ENCODE measurements at regions not wholly inside any gene's neighbourhood (a gene's known extent, or its start where the extent isn't known, plus 50 kb on each side); places are given as distances from the start of the nearest gene placed in this dataset.
"Not testable (repeated sequence)": the region's sequence is repeated elsewhere in the genome, so short reads cannot be mapped to it uniquely, and the experiment has no call there.

DNA sequence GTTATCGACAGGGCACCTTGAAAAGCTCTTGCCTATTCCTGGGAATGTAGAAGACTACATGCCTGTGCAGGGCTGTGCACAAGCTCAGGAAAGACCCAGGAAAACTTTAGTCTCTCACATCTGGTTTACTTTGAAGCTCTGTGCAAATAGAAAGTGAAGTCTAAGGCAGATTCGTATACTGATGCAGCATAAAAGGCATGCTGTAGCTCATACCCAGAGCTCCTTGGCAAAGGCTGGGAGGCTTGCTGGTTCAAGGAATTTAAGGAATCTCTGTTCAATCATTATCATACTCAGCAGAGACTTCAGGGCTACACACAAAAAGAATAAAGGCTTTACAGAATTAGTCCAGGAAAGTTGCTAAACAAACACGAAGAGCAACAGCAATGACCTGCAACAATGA lies 192.0 kb downstream of the OTUD1 start:
- H3K27me3 ChIP-seq = no peaks in the 10 kb centered on the region
- TF ChIP-seq, protein P1, sequence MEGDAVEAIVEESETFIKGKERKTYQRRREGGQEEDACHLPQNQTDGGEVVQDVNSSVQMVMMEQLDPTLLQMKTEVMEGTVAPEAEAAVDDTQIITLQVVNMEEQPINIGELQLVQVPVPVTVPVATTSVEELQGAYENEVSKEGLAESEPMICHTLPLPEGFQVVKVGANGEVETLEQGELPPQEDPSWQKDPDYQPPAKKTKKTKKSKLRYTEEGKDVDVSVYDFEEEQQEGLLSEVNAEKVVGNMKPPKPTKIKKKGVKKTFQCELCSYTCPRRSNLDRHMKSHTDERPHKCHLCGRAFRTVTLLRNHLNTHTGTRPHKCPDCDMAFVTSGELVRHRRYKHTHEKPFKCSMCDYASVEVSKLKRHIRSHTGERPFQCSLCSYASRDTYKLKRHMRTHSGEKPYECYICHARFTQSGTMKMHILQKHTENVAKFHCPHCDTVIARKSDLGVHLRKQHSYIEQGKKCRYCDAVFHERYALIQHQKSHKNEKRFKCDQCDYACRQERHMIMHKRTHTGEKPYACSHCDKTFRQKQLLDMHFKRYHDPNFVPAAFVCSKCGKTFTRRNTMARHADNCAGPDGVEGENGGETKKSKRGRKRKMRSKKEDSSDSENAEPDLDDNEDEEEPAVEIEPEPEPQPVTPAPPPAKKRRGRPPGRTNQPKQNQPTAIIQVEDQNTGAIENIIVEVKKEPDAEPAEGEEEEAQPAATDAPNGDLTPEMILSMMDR (IDR thresholded peaks at IDR 0.05) = no peak
- no peak for TF ChIP-seq POLR2A (IDR thresholded peaks at IDR 0.05)
- TF ChIP-seq EP300 (IDR thresholded peaks at IDR 0.05) = no peak
- no peaks in the 10 kb centered on the region for H3K36me3 ChIP-seq
- H3K9me3 ChIP-seq = peaks cover 0 to 14% (median 0%) of the 10 kb centered on the region in 4 donors
- WGBS, 2 donors = 47 to 49% methylated on average over 3 of the region's 3 CpGs
- no peaks in the 10 kb centered on the region for H3K4me1 ChIP-seq
- DNase-seq (ENCODE audit: low spot score in 2 of 2) = no peak
- no peak overlapping the region for H3K27ac ChIP-seq
- no peak overlapping the region for H3K4me3 ChIP-seq

DNA sequence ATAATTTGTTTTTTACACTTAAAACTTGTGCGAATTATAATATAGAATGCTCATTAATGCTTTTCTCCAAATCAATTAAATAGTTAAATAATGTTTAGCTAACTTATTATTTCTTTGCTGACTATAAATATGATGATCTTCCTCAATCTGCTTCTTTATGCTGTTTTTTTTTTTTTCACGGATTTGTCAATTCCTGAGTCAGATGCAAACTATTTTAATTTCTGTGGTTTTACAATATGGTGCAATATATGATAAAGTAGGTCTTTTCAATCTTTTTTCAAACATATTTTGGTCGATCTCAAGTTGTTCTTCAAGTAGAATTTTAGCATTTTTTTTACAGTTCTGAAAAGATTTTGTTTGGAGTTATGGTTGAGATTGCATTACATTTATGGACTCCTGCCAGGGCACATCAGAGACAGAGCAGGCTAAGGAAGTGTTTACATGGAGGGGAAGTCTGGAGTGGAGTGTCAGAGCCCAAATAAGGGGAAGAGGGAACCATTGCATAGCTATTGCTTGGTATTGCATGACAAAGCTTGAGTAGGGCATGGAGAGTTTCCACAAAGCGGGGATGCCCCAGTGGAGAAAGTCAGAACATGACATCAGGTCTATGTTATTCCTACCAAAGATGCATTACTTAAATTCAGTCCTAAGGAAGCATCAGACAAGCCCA lies 204.4 kb downstream of the OTUD1 start:
- no peak overlapping the region for H3K4me3 ChIP-seq
- TF ChIP-seq, protein P1 (IDR thresholded peaks at IDR 0.05) = no peak
- TF ChIP-seq POLR2A (IDR thresholded peaks at IDR 0.05) (no peak), EP300 (IDR thresholded peaks at IDR 0.05) (peak; percentile 27 to 75)
- no peaks in the 10 kb centered on the region for H3K4me1 ChIP-seq
- 64 to 74% methylated on average over 4 of the region's 4 CpGs for WGBS, 2 donors
- no peak overlapping the region for H3K27ac ChIP-seq
- H3K36me3 ChIP-seq = no peaks in the 10 kb centered on the region
- H3K9me3 ChIP-seq = no peaks in the 10 kb centered on the region
- no peaks in the 10 kb centered on the region for H3K27me3 ChIP-seq
- DNase-seq (ENCODE audit: low spot score in 2 of 2) = peak in 1 of 2 donors; percentile 40

DNA sequence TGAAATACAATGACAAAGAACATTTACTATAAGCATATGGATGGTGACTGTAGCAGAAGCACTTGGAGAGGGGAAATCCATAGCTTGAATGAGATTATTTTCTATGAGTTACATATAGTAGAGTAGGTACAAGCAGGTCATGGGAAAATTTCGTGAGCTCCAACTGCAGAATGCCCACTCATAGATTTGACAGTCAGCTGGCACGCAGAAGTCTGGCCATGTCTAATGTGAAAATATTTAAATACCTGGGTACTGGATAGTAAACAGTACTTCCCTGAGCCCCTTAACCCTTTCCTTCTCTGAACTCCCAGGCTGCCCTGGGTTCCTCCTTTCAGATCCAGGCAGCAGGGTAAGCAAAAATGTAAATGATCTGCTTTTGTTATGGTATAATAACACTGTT lies 209.7 kb downstream of the OTUD1 start:
- Histone ChIP-seq H3K9me3 (no peaks in the 10 kb centered on the region), H3K36me3 (no peaks in the 10 kb centered on the region), H3K27ac (no peak overlapping the region), H3K27me3 (no peaks in the 10 kb centered on the region), H3K4me3 (no peak overlapping the region), H3K4me1 (no peaks in the 10 kb centered on the region)
- WGBS, 2 donors = 70 to 72% methylated on average over 2 of the region's 2 CpGs
- TF ChIP-seq, protein P1 (IDR thresholded peaks at IDR 0.05) = no peak
- no peak for TF ChIP-seq EP300 (IDR thresholded peaks at IDR 0.05)
- TF ChIP-seq POLR2A (IDR thresholded peaks at IDR 0.05) = no peak
- DNase-seq (ENCODE audit: low spot score in 2 of 2) = no peak

DNA sequence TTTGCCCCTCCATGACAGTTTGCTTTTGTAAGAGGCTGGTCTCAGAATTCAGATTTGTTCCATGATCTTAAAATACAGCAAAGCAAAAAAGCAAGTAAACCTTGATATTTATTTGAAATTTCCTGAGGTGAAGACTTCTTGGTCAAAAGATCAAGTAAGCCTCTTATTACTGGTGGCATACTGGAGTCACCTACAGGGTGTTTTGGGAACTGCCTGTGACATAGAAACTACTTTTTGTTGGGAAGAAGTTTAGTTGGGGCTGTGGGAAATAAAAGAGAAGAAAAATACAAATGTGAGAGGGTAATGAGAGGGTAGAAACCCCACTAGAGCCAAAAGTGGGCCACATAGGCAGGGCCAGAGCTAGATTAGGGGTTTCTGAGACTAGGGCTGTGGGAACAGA lies 217.9 kb downstream of the OTUD1 start:
- no peaks in the 10 kb centered on the region for H3K27me3 ChIP-seq
- TF ChIP-seq POLR2A (IDR thresholded peaks at IDR 0.05) = no peak
- TF ChIP-seq, protein P1 (IDR thresholded peaks at IDR 0.05) = peak; percentile 9 to 39 (median 32)
- no peak for DNase-seq (ENCODE audit: low spot score in 2 of 2)
- H3K9me3 ChIP-seq = no peaks in the 10 kb centered on the region
- H3K36me3 ChIP-seq = no peaks in the 10 kb centered on the region
- no peak overlapping the region for H3K27ac ChIP-seq
- H3K4me3 ChIP-seq = no peak overlapping the region
- no peaks in the 10 kb centered on the region for H3K4me1 ChIP-seq

DNA sequence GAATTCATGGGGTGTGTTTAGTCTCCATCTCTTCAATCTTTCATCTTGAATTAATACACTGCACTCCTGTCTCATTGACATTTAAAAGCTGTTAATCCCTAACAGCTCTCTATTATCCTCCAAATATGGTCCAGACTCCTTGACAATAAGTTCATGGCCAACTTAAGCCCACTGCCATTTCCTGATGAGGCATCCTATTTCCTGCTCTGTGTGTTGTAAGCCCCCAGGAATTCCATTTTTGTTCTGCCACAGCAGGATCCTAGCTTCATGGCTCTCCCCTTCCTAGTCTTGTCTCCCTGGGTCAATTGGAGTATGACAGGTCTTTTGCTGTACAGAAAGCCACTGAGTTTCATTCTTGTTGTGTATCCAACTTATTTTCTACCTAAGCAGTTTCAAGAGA lies 218.8 kb downstream of the OTUD1 start:
- TF ChIP-seq, protein P1 (IDR thresholded peaks at IDR 0.05) = no peak
- no peak for TF ChIP-seq POLR2A (IDR thresholded peaks at IDR 0.05)
- no peak for TF ChIP-seq EP300 (IDR thresholded peaks at IDR 0.05)
- H3K27ac ChIP-seq = no peak overlapping the region
- no peak for DNase-seq (ENCODE audit: low spot score in 2 of 2)
- no peaks in the 10 kb centered on the region for H3K36me3 ChIP-seq
- H3K4me3 ChIP-seq = no peak overlapping the region
- H3K4me1 ChIP-seq = no peaks in the 10 kb centered on the region
- no peaks in the 10 kb centered on the region for H3K9me3 ChIP-seq
- no peaks in the 10 kb centered on the region for H3K27me3 ChIP-seq

DNA sequence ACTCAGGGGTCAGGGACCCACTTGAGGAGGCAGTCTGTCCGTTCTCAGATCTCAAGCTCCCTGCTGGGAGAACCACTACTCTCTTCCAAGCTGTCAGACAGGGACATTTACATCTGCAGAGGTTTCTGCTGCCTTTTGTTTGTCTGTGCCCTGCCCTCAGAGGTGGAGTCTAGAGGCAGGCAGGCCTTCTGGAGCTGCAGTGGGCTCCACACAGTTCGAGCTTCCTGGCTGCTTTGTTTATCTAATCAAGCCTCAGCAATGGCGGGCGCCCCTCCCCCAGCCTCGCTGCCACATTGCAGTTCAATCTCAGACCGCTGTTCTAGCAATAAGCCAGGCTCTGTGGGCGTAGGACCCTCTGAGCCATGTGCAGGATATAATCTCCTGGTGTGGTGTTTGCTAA lies 233.0 kb downstream of the OTUD1 start:
- H3K27ac ChIP-seq; H3K9me3 ChIP-seq; H3K4me3 ChIP-seq; H3K4me1 ChIP-seq; H3K36me3 ChIP-seq; DNase-seq (ENCODE audit: low spot score in 2 of 2); H3K27me3 ChIP-seq: not testable (repeated sequence)
- 64 to 72% methylated on average over 7 of the region's 7 CpGs for WGBS, 2 donors

All from tibial nerve (tissue), 4 donors.